HL-60 (cell line): ENCODE measurements at regions not wholly inside any gene's neighbourhood (a gene's known extent, or its start where the extent isn't known, plus 50 kb on each side); places are given as distances from the start of the nearest gene placed in this dataset.

Experiments
- CTCF ChIP-seq: IDR thresholded peaks from one replicate; pipeline ENCODE4 v1.5.1; 2011; ENCODE audit warnings: low read length, control low read depth, inconsistent platforms; ENCODE audit not compliant: insufficient read depth
- POLR2AphosphoS5 ChIP-seq: IDR thresholded peaks from 2 replicates; pipeline ENCODE4 v1.6.1; 2012; ENCODE audit warnings: low read depth

- TF ChIP-seq CTCF: no peak
- TF ChIP-seq POLR2AphosphoS5: no peak
These were observed 524.8 kb downstream of the PPARGC1A start for GRCh38 chr4:23365086-23365485.
